ENCODE measurements at regions not wholly inside any gene's neighbourhood (a gene's known extent, or its start where the extent isn't known, plus 50 kb on each side); places are given as distances from the start of the nearest gene placed in this dataset.
"Not testable (repeated sequence)": the region's sequence is repeated elsewhere in the genome, so short reads cannot be mapped to it uniquely, and the experiment has no call there.

DNA sequence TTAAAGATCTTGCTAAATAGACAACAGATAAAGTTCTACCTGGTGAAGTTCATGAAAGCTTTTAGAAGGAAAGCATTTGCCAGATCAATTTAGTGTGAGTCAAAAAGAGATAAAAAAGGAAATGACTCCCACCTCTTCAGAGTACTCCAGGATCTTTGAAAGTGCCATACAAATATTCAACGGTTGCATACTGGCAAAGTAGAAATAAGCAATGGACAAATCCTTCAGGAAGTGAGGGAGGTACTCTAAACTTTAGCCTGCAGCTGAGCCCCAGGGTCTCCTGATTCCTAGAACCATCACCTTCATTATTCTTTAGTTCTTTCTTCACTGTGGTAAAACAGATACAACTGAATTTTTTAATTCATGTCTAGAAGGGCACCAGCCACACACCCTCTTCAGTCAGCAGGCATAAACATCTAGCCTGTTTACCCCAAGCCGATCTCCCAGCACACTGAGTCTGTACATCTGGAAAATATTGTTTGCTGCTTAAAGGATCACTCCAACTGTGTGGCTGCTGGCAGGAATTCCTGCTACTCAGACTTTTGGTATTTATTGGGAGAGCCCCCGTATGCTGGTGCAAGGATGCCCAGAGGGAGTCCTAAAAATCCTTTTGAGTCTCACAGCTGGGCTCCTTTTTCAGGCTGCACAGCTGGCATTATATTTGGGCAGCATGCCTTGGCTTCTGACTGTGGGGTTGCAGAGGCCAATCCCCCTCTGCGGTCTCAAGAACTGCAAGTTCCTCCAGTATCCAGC is 72.3 kb upstream of the SESTD1 start:
- DNase-seq (ENCODE audit: low spot score), result no peak
- intact Hi-C loops (cut with DNase I), result loop anchor here (5.0 kb wide), 1 partner anchor 65 kb away; no protein-coding TSS in a partner anchor

DNA sequence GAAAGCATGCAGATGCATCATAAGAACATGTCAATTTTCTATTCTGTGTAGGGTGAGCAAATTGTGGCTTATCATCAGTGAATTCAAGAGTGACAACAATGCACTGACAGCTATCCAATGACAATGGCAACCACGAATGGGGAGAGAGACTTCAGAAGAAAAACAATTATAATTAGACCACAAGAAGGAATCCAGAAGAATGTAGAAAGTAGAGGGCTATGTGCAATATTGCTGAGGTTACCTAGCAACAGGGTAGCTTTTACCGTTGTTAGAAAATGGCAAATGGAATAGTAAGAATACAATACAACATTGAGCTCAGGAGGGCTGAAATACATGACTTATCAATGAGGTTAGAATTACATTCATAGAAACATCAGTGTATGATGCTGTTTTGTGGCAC is 71.1 kb upstream of the SESTD1 start:
- no peak for DNase-seq (ENCODE audit: low spot score)
- intact Hi-C loops (cut with DNase I), result loop anchor here (5.0 kb wide), 1 partner anchor 63 kb away; no protein-coding TSS in a partner anchor

GRCh38 chr2:179332903-179333302 is 68.3 kb upstream of the SESTD1 start:
- no peak for DNase-seq (ENCODE audit: low spot score)
- intact Hi-C loops (cut with DNase I), result no loop called here

DNA sequence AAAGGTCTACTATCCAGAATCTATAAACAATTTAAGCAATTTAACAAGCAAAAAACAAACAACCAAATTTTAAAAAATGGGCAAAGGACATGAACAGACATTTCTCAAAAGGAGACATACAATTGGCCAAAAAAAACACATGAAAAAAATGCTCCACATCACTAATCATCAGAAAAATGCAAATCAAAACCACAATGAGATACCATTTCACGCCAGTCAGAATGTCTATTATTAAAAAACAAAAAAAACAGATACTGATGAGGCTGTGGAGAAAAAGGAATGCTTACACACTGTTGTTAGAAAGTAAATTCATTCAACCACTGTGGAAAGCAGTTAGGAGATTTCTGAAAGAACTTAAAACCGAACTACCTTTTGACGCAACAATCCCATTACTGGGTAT is 66.4 kb upstream of the SESTD1 start:
- no peak for DNase-seq (ENCODE audit: low spot score)
- intact Hi-C loops (cut with DNase I), result no loop called here

GRCh38 chr2:179322289-179322688 is 57.7 kb upstream of the SESTD1 start:
- no peak for DNase-seq (ENCODE audit: low spot score)
- intact Hi-C loops (cut with DNase I), result no loop called here

- DNase-seq (ENCODE audit: low spot score); intact Hi-C loops (cut with DNase I): not testable (repeated sequence)
Observed at GRCh38 chr2:179321034-179321433, 56.4 kb upstream of the SESTD1 start.

DNA sequence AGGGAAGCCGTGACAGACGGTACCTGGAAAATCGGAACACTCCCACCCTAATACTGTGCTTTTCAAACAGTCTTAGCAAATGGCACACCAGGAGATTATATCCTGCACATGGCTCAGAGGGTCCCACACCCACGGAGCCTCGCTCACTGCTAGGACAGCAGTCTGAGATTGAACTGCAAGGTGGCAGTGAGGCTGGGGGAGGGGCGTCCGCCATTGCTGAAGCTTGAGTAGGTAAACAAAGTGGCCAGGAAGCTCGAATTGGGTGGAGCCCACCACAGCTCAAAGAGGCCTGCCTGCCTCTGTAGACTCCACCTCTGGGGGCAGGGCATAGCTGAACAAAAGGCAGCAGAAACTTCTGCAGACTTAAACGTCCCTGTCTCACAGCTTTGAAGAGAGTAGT is 50.1 kb upstream of the SESTD1 start:
- DNase-seq (ENCODE audit: low spot score); intact Hi-C loops (cut with DNase I): not testable (repeated sequence)

Data from cardiac septum (tissue), 1 donor.